ENCODE measurements at regions not wholly inside any gene's neighbourhood (a gene's known extent, or its start where the extent isn't known, plus 50 kb on each side); places are given as distances from the start of the nearest gene placed in this dataset.

GRCh38 chr11:15671216-15671615, 556.5 kb downstream of the INSC start:
- ChIA-PET CTCF (no interaction called here), POLR2A (ENCODE audit: low non-redundant PET) (no interaction called here)
- no peak for DNase-seq (ENCODE audit: low spot score)
- no peak overlapping the region for H3K27ac ChIP-seq
- TF ChIP-seq CTCF (conservative IDR thresholded peaks at IDR 0.05; ENCODE audit: low read depth): no peak

GRCh38 chr11:15672825-15673224, 558.1 kb downstream of the INSC start:
- TF ChIP-seq CTCF (conservative IDR thresholded peaks at IDR 0.05; ENCODE audit: low read depth): no peak
- DNase-seq (ENCODE audit: low spot score): no peak
- ChIA-PET CTCF (interaction anchor here (0.6 kb wide), 1 partner anchor 101 kb away, joined by 4 read pairs; no protein-coding TSS in a partner anchor), POLR2A (ENCODE audit: low non-redundant PET) (no interaction called here)
- no peak overlapping the region for H3K27ac ChIP-seq

- CTCF ChIA-PET: interaction anchor here (0.5 to 0.6 kb wide), 2 partner anchors 102 to 1049 kb away, joined by 4 to 5 read pairs; no protein-coding TSS in a partner anchor
- no peak for TF ChIP-seq CTCF (conservative IDR thresholded peaks at IDR 0.05; ENCODE audit: low read depth)
- H3K27ac ChIP-seq: no peak overlapping the region
- POLR2A ChIA-PET (ENCODE audit: low non-redundant PET): no interaction called here
- DNase-seq (ENCODE audit: low spot score): no peak
Observed at GRCh38 chr11:15673408-15673831, 558.7 kb downstream of the INSC start.

- H3K27ac ChIP-seq: no peak overlapping the region
- no peak for DNase-seq (ENCODE audit: low spot score)
- POLR2A ChIA-PET (ENCODE audit: low non-redundant PET): no interaction called here
- no peak for TF ChIP-seq CTCF (conservative IDR thresholded peaks at IDR 0.05; ENCODE audit: low read depth)
- CTCF ChIA-PET: interaction anchor here (0.7 kb wide), 1 partner anchor 958 kb away, joined by 3 read pairs; no protein-coding TSS in a partner anchor
Observed at GRCh38 chr11:15674756-15675155, 560.0 kb downstream of the INSC start.

- CTCF ChIA-PET: no interaction called here
- no peak overlapping the region for H3K27ac ChIP-seq
- no peak for DNase-seq (ENCODE audit: low spot score)
- TF ChIP-seq CTCF (conservative IDR thresholded peaks at IDR 0.05; ENCODE audit: low read depth): no peak
- POLR2A ChIA-PET (ENCODE audit: low non-redundant PET): no interaction called here
Observed at GRCh38 chr11:15675683-15676082, 561.0 kb downstream of the INSC start.

GRCh38 chr11:15677181-15677580, 562.5 kb downstream of the INSC start:
- DNase-seq (ENCODE audit: low spot score): no peak
- POLR2A ChIA-PET (ENCODE audit: low non-redundant PET): no interaction called here
- CTCF ChIA-PET: interaction anchor here (0.6 kb wide), 1 partner anchor 80 kb away, joined by 3 read pairs; no protein-coding TSS in a partner anchor
- H3K27ac ChIP-seq: no peak overlapping the region
- no peak for TF ChIP-seq CTCF (conservative IDR thresholded peaks at IDR 0.05; ENCODE audit: low read depth)

GRCh38 chr11:15683528-15683927, 568.8 kb downstream of the INSC start:
- ChIA-PET POLR2A (ENCODE audit: low non-redundant PET) (no interaction called here), CTCF (no interaction called here)
- TF ChIP-seq CTCF (conservative IDR thresholded peaks at IDR 0.05; ENCODE audit: low read depth): no peak
- no peak overlapping the region for H3K27ac ChIP-seq
- DNase-seq (ENCODE audit: low spot score): no peak

Data from RWPE1 (cell line).